ENCODE measurements at regions not wholly inside any gene's neighbourhood (a gene's known extent, or its start where the extent isn't known, plus 50 kb on each side); places are given as distances from the start of the nearest gene placed in this dataset.
"Not testable (repeated sequence)": the region's sequence is repeated elsewhere in the genome, so short reads cannot be mapped to it uniquely, and the experiment has no call there.

DNA sequence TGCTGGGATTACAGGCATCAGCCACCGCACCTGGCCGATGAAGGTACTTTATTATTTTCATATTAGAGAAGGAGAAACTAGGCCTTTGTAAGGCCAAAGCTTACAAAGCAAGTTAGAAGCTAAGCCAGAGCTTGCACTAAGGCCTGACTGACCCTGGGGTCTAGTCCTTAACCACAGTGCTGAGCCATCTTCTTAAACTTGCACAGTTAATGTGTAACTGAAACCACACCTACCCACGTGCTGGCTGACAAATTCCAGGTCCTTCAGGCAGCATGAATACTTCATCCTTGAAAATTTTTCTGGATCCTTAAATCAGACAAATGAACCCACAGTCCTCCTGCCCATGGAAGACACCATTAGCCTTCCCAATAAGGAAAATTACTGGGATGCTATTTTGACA is 880.6 kb downstream of the UQCRFS1 start:
- DNase-seq, result no peak

- DNase-seq, result no peak
Measured at GRCh38 chr19:28331596-28331995, 881.4 kb downstream of the UQCRFS1 start.

GRCh38 chr19:28330831-28331230 is 882.1 kb downstream of the UQCRFS1 start:
- peak; percentile 13 for DNase-seq

DNA sequence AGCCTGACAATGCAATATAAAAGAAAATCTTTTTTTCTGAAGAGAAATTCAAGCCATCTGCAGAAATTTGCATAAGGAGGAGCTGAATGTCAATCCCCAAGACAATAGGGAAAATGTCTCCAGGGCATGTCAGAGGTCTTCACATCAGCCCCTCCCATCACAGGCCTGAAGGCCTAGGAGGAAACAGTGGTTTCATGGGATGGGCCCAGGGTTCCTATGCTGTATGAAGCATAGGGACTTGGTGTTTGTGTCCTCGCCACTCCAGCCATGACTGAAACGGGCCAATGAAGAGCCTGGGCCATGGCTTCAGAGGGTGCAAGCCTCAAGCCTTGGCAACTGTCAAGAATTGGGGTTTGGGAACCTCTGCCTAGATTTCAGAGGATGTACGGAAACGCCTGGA is 883.5 kb downstream of the UQCRFS1 start:
- DNase-seq, result no peak

DNA sequence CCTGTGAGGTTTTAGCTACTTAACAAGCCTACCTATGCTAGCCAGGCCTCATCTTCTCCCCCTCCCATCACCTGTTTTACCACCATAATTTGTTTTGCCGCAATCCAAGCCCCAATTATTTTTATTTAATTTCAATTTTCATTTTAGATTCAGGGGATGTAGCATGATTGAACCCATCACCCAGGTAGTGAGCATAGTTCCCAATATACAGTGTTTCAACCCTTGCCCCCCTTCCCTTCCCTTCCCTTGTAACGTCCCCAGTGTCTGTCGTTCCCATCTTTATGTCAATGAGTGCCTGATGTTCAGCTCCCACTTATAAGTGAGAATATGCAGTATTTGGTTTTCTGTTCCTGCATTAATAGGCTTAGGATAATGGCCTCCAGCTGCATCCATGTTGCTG is 885.0 kb downstream of the UQCRFS1 start:
- DNase-seq, result no peak

GRCh38 chr19:28326746-28327145 is 886.2 kb downstream of the UQCRFS1 start:
- no peak for DNase-seq

- no peak for DNase-seq
Measured at GRCh38 chr19:28324275-28325060, 888.5 kb downstream of the UQCRFS1 start.

DNA sequence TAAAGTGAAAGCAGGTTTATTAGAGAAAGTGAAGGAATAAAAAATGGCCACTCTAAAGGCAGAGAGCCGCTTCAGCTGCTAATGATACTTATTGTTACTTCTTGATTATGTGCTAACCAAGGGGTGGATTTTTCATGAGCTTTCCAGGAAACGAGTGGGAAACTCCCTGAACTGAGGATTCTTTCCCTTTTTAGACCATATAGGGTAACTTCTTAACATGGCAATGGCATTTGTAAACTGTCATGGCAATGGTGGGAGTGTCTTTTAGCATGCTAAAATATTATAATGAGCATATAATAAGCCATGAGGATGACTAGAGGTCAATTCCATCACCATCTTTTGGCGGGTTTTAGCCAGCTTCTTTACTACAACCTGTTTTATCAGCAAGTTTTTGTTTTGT is 890.0 kb downstream of the UQCRFS1 start:
- no peak for DNase-seq

DNA sequence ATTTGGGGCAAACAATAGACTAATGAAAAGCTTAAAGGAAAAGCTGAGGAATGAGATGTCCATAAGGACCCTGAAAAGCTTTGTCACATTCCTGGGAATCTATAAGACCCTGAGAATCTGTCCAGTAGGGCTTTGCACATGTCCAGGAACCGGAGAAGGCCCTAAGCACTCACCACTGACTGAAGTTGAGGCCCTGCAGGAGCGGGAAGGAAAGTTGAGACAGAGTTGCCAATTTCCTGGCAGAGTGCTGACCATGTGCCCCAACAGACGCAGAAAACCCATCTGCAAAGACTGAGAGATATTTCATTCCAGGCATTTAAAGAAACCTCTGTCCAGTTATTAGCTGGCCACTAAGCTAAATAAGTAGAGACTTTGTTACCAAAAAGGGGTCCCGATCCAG is 890.5 kb downstream of the UQCRFS1 start:
- no peak for DNase-seq

GRCh38 chr19:28319918-28320317 is 893.0 kb downstream of the UQCRFS1 start:
- no peak for DNase-seq

- no peak for DNase-seq
Measured at GRCh38 chr19:28319227-28319626, 893.7 kb downstream of the UQCRFS1 start.

GRCh38 chr19:28318469-28319179 is 894.3 kb downstream of the UQCRFS1 start:
- no peak for DNase-seq

- DNase-seq, result no peak
Measured at GRCh38 chr19:28316464-28316863, 896.5 kb downstream of the UQCRFS1 start.

- no peak for DNase-seq
Measured at GRCh38 chr19:28314756-28315155, 898.2 kb downstream of the UQCRFS1 start.

DNA sequence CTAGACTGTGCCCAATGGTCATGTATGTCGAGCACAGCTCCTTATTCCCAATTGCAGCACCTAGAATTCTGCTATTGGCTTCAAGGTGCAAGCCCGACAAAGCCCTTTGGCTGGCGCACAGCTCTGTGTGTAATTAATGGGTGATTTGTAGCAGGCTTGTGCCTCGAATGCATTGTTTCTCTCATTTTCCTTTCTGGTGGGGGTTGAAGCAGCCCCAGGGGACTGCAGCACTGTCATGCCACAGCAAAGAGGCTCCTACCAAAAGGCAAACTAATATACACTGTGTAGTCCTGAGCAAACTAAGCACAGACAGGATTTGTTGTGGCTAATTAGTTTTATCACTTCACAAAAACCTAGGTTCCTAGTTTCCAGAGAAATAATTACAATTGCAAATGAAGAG is 898.7 kb downstream of the UQCRFS1 start:
- DNase-seq, result no peak

DNA sequence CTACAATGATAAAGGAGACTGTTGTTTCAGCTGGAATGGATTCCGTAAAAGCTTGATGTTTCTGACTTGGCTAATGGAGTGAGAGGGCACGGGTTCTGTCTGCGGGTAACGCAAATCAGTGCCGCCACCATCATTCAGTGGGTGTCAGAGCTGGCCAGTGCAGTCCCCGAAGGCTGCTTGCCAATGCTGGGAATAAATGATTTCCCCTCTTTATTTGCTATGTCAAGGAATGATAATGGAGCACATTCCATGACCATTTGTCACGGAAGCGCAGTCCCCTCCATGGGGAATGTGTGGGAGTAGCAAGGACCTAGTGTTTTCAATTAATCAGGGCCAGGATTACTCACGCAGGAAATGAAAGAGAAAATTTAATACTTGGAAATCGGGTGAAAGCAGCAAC is 899.3 kb downstream of the UQCRFS1 start:
- peak; percentile 97 for DNase-seq

DNA sequence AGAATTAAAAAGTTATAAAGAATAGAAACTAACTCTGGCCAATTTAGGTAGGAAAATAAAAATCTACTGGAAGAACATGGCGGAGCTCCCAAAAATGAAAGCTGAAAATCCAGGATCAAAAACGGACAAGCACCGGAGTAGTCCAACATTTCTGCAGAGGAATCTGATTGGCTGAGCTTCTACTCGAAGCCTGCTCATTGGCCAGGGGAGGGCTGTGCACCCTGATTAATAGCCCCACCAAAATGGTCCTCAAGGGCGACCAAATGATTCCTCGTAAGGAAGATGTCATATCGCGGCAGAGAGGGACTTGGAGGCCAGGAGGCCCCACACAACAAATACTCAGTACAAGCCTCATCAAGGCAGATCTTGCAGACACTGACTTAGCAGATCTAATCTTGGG is 900.7 kb downstream of the UQCRFS1 start:
- no peak for DNase-seq

DNA sequence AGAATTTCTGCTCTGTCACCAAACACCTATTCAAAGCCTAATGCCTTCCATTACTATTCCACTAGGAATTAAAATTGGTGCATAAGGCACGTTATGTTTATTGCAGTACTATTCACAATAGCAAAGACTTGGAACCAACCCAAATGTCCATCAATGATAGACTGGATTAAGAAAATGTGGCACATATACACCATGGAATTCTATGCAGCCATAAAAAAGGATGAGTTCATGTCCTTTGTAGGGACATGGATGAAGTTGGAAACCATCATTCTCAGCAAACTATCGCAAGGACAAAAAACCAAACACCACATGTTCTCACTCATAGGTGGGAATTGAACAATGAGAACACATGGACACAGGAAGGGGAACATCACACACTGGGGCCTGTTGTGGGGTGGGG is 902.1 kb downstream of the UQCRFS1 start:
- DNase-seq, result not testable (repeated sequence)

DNA sequence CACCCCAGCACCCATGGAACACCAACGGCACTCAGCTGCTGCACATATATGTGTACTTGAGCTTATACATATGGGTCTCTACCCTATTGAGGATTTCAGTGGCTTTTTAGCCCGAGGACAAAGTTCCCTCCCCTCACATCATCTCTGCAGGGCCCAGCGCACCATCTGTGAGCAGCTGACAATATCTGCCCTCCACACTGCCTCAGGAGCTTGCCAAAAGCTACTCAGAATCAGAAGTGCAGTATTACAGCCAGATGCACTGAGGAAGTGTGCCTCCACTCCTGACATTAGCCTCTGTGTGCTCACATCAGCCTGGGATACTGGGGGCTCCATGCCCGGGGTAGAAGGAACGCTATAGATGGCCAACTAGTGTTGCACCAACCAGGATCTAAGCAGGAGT is 903.9 kb downstream of the UQCRFS1 start:
- DNase-seq, result no peak

GRCh38 chr19:28307963-28308362 is 905.0 kb downstream of the UQCRFS1 start:
- no peak for DNase-seq

DNA sequence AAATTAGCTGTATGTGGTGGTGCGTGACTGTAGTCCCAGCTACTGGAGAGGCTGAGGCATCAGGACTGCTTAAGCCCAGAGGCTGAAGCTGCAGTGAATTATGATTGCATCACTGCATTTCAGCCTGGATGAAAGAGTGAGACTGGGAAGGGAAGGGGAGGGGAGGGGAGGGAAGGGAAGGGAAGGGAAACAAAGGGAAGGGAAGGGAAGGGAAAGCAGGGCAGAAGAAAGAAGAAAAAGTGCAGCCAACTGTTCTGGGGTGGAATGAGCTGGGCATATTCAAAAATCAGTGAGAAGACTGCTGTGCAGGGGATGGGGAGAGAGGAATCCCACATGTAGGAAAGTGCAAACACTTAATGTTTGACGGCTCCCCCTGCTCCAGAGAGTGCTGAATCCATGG is 905.5 kb downstream of the UQCRFS1 start:
- DNase-seq, result peak; percentile 81

GRCh38 chr19:28305513-28305912 is 907.4 kb downstream of the UQCRFS1 start:
- peak; percentile 12 for DNase-seq

DNA sequence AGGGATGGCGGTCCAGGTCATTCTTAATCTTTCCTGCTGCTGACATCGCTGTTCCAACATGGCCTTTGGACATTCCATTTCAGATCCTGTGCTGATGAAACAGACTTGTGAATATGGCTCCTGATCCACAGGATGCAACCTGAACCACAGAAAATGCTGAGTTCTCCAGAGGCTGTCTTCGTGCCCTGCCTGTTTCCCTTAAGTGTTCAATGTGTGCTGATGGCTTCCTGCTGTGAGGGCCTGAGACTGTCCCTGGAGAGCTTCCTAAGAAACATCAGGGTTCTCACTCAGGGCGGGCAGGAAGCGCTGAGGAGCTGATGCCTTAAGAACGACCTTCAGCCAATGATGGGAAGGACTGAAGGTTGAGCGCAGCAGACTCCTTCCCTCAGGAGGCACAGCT is 909.4 kb downstream of the UQCRFS1 start:
- no peak for DNase-seq

- DNase-seq, result peak; percentile 69
Measured at GRCh38 chr19:28301961-28302360, 911.0 kb downstream of the UQCRFS1 start.

- DNase-seq, result no peak
Measured at GRCh38 chr19:28301463-28301862, 911.5 kb downstream of the UQCRFS1 start.

All from fibroblast of skin of right quadriceps (primary cell).